Activated B cell treated with CpG ODN at 0.5 μM for 24 hours (primary cell): ENCODE measurements at regions not wholly inside any gene's neighbourhood (a gene's known extent, or its start where the extent isn't known, plus 50 kb on each side); places are given as distances from the start of the nearest gene placed in this dataset.

Experiments
- ATAC-seq: fragments of 200-7000 bp; cut with Tn5 transposase; one replicate; pipeline ENCODE4 v1.10.0; 2021; ENCODE audit warnings: low read depth, mild to moderate bottlenecking, moderate library complexity
- CTCF ChIA-PET: fragments of 350-600 bp; sonication (Branson Sonifier 250); formaldehyde crosslinking; loops from one replicate; lab custom pipeline; 2021; ENCODE audit warnings: antibody characterized with exemption; lab: Charles Lee
- POLR2A ChIA-PET: fragments of 350-600 bp; sonication (Branson Sonifier 250); formaldehyde crosslinking; loops from one replicate; lab custom pipeline; 2021; ENCODE audit warnings: antibody characterized with exemption; lab: Charles Lee
- DNase-seq: peaks from one replicate; pipeline ENCODE4 v3.0.0; 2022
- H3K27ac Mint-ChIP-seq: one replicate; pipeline ENCODE4 v1.8.0; 2020; ENCODE audit warnings: mixed read lengths
- H3K27me3 Mint-ChIP-seq: one replicate; pipeline ENCODE4 v1.8.0; 2021; ENCODE audit warnings: mixed read lengths
- H3K36me3 Mint-ChIP-seq: one replicate; pipeline ENCODE4 v1.8.0; 2021; ENCODE audit warnings: low read depth, mixed read lengths
- H3K4me1 Mint-ChIP-seq: one replicate; pipeline ENCODE4 v1.8.0; 2021; ENCODE audit warnings: mixed read lengths
- H3K4me3 Mint-ChIP-seq: one replicate; pipeline ENCODE4 v1.8.0; 2020; ENCODE audit warnings: mild to moderate bottlenecking, mixed read lengths
- H3K9me3 Mint-ChIP-seq: one replicate; pipeline ENCODE4 v1.8.0; 2020; ENCODE audit warnings: mixed read lengths
- CTCF ChIP-seq: fragments of 200-600 bp; IDR thresholded peaks from one replicate; pipeline ENCODE4 v1.8.0; 2022; ENCODE audit warnings: antibody characterized with exemption, mild to moderate bottlenecking
- intact Hi-C: fragments of 100-400 bp; cut with micrococcal nuclease; formaldehyde crosslinking; loops from one replicate; pipeline ENCODE4 v1.15.1; 2024

GRCh38 chr10:78166261-78166660 lies 132.6 kb downstream of the RPS24 start:
- ChIA-PET POLR2A (no interaction called here), CTCF (no interaction called here)
- no peaks in the 10 kb centered on the region for H3K4me1 Mint-ChIP-seq
- TF ChIP-seq CTCF: no peak
- no peak overlapping the region for H3K4me3 Mint-ChIP-seq
- no peaks in the 10 kb centered on the region for H3K36me3 Mint-ChIP-seq
- peaks cover 7% of the 10 kb centered on the region for H3K27me3 Mint-ChIP-seq
- H3K9me3 Mint-ChIP-seq: peaks cover 3% of the 10 kb centered on the region
- intact Hi-C loops: no loop called here
- ATAC-seq: no peak
- DNase-seq: no peak
- H3K27ac Mint-ChIP-seq: no peak overlapping the region

- CTCF ChIA-PET: no interaction called here
- no peaks in the 10 kb centered on the region for H3K36me3 Mint-ChIP-seq
- H3K27ac Mint-ChIP-seq: no peak overlapping the region
- intact Hi-C loops: no loop called here
- H3K9me3 Mint-ChIP-seq: no peaks in the 10 kb centered on the region
- DNase-seq (no peak), ATAC-seq (no peak)
- no peak overlapping the region for H3K4me3 Mint-ChIP-seq
- H3K4me1 Mint-ChIP-seq: no peaks in the 10 kb centered on the region
- peaks cover 4% of the 10 kb centered on the region for H3K27me3 Mint-ChIP-seq
- POLR2A ChIA-PET: no interaction called here
- TF ChIP-seq CTCF: no peak
Observed at GRCh38 chr10:78169214-78169613, 135.6 kb downstream of the RPS24 start.

GRCh38 chr10:78170026-78170475 lies 136.4 kb downstream of the RPS24 start:
- no peaks in the 10 kb centered on the region for H3K36me3 Mint-ChIP-seq
- no peaks in the 10 kb centered on the region for H3K4me1 Mint-ChIP-seq
- TF ChIP-seq CTCF: no peak
- H3K9me3 Mint-ChIP-seq: no peaks in the 10 kb centered on the region
- H3K27ac Mint-ChIP-seq: no peak overlapping the region
- CTCF ChIA-PET: no interaction called here
- ATAC-seq: no peak
- intact Hi-C loops: no loop called here
- POLR2A ChIA-PET: no interaction called here
- H3K27me3 Mint-ChIP-seq: peaks cover 2% of the 10 kb centered on the region
- DNase-seq: no peak
- no peak overlapping the region for H3K4me3 Mint-ChIP-seq

- intact Hi-C loops: no loop called here
- H3K9me3 Mint-ChIP-seq: no peaks in the 10 kb centered on the region
- TF ChIP-seq CTCF: no peak
- H3K27ac Mint-ChIP-seq: no peak overlapping the region
- H3K36me3 Mint-ChIP-seq: no peaks in the 10 kb centered on the region
- no peak overlapping the region for H3K4me3 Mint-ChIP-seq
- H3K27me3 Mint-ChIP-seq: peaks cover under 1% of the 10 kb centered on the region
- no peaks in the 10 kb centered on the region for H3K4me1 Mint-ChIP-seq
- POLR2A ChIA-PET: no interaction called here
- ATAC-seq (no peak), DNase-seq (no peak)
- CTCF ChIA-PET: no interaction called here
Observed at GRCh38 chr10:78171633-78172400, 138.2 kb downstream of the RPS24 start.

- CTCF ChIA-PET: no interaction called here
- no peaks in the 10 kb centered on the region for H3K27me3 Mint-ChIP-seq
- ATAC-seq (no peak), DNase-seq (no peak)
- H3K4me3 Mint-ChIP-seq: no peak overlapping the region
- H3K9me3 Mint-ChIP-seq: no peaks in the 10 kb centered on the region
- H3K36me3 Mint-ChIP-seq: no peaks in the 10 kb centered on the region
- H3K27ac Mint-ChIP-seq: no peak overlapping the region
- TF ChIP-seq CTCF: no peak
- intact Hi-C loops: no loop called here
- POLR2A ChIA-PET: no interaction called here
- H3K4me1 Mint-ChIP-seq: no peaks in the 10 kb centered on the region
Observed at GRCh38 chr10:78173360-78174015, 139.8 kb downstream of the RPS24 start.
